HepG2 (cell line): ENCODE measurements at regions not wholly inside any gene's neighbourhood (a gene's known extent, or its start where the extent isn't known, plus 50 kb on each side); places are given as distances from the start of the nearest gene placed in this dataset.

ENCODE experiments used
- MXI1 ChIP-seq: IDR thresholded peaks from 3 replicates; pipeline ENCODE4 v1.6.1; 2012; ENCODE audit warnings: low read depth, low read length, inconsistent platforms, borderline replicate concordance
- NCOA2 ChIP-seq: sonication (generic); formaldehyde crosslinking; IDR thresholded peaks from 2 replicates; pipeline ENCODE4 v1.8.0; 2022; ENCODE audit warnings: inconsistent platforms
- RAD21 ChIP-seq: fragments of 450-650 bp; formaldehyde crosslinking; IDR thresholded peaks from 2 replicates; pipeline ENCODE4 v1.5.0; 2020; ENCODE audit warnings: mild to moderate bottlenecking
- RARA ChIP-seq: IDR thresholded peaks from 2 replicates; pipeline ENCODE4 v1.6.1; 2016; ENCODE audit warnings: missing genetic modification reagents, missing compliant biosample characterization
- ZNF484 ChIP-seq: sonication (generic); formaldehyde crosslinking; IDR thresholded peaks from 2 replicates; pipeline ENCODE4 v1.5.1; 2020; ENCODE audit warnings: mild to moderate bottlenecking, low read depth, missing genetic modification reagents, borderline replicate concordance
- ZNF605 ChIP-seq: sonication (generic); formaldehyde crosslinking; IDR thresholded peaks from 2 replicates; pipeline ENCODE4 v1.8.0; 2022; ENCODE audit warnings: mild to moderate bottlenecking, missing genetic modification reagents
- TF ChIP-seq, protein P1 (sequence below), 2 experiments: IDR thresholded peaks; 2 replicates each; pipeline ENCODE4 v1.6.1; 2011 to 2012; ENCODE audit warnings: low read length in 2 of 2, borderline replicate concordance in 1 of 2, low read depth in 1 of 2, mild to moderate bottlenecking in 1 of 2, moderate library complexity in 1 of 2
- TF ChIP-seq, protein P2 (sequence below): sonication (generic); formaldehyde crosslinking; IDR thresholded peaks from 2 replicates; pipeline ENCODE4 v1.8.1; 2023; ENCODE audit warnings: mild to moderate bottlenecking, moderate library complexity, missing genetic modification reagents

DNA sequence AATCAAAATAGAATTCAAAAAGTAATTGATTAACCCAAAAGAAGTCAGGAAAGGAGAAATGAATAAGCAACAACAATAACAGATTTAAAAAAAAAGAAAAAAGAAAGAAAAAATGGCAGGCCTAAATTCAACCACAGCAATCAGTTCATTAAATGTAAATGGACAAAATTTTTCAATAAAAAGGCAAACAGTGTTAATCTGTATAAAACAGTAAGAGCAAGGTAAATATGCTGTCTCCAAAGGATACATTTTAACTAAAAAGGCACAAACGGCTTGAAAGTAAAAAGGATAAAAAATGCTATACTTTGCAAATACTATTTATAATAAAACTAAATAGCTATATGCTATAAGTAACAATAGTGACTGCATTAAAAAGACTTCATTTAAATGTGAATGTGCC, 582.0 kb downstream of the SPRY1 start:
- no peak for TF ChIP-seq ZNF605
- TF ChIP-seq, protein P1, sequence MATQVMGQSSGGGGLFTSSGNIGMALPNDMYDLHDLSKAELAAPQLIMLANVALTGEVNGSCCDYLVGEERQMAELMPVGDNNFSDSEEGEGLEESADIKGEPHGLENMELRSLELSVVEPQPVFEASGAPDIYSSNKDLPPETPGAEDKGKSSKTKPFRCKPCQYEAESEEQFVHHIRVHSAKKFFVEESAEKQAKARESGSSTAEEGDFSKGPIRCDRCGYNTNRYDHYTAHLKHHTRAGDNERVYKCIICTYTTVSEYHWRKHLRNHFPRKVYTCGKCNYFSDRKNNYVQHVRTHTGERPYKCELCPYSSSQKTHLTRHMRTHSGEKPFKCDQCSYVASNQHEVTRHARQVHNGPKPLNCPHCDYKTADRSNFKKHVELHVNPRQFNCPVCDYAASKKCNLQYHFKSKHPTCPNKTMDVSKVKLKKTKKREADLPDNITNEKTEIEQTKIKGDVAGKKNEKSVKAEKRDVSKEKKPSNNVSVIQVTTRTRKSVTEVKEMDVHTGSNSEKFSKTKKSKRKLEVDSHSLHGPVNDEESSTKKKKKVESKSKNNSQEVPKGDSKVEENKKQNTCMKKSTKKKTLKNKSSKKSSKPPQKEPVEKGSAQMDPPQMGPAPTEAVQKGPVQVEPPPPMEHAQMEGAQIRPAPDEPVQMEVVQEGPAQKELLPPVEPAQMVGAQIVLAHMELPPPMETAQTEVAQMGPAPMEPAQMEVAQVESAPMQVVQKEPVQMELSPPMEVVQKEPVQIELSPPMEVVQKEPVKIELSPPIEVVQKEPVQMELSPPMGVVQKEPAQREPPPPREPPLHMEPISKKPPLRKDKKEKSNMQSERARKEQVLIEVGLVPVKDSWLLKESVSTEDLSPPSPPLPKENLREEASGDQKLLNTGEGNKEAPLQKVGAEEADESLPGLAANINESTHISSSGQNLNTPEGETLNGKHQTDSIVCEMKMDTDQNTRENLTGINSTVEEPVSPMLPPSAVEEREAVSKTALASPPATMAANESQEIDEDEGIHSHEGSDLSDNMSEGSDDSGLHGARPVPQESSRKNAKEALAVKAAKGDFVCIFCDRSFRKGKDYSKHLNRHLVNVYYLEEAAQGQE (IDR thresholded peaks at IDR 0.05; ENCODE audit: borderline replicate concordance in 1 of 2, low read depth in 1 of 2, low read length in 2 of 2): no peak
- TF ChIP-seq RARA (CRISPR knock-in tag): no peak
- TF ChIP-seq MXI1: no peak
- no peak for TF ChIP-seq NCOA2 (CRISPR knock-in tag)
- TF ChIP-seq RAD21: no peak
- TF ChIP-seq, protein P2, sequence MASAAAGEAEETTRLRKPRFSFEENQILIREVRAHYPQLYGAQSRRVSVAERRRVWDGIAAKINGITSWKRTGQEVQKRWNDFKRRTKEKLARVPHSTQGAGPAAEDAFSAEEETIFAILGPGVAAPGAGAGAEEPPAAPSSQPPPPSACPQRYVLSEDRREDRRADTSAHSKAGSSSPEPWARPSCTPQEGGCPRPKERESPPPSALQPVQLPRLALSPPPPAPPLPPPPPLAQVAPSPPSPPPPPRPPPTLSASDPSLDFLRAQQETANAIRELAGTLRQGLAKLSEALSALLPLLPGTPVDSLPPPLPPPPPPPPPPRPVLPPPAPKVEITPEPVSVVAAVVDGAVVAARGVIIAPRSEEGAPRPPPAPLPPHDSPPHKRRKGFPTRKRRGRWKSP (CRISPR knock-in tag): no peak
- TF ChIP-seq ZNF484 (CRISPR knock-in tag): no peak
